22Rv1 (cell line): ENCODE measurements at regions not wholly inside any gene's neighbourhood (a gene's known extent, or its start where the extent isn't known, plus 50 kb on each side); places are given as distances from the start of the nearest gene placed in this dataset.

Experiments
- H3K27ac ChIP-seq: fragments of 450-650 bp; 2 replicates; pipeline ENCODE4 v1.5.1; 2017
- ZFX ChIP-seq: fragments of 450-650 bp; IDR thresholded peaks from 2 replicates; pipeline ENCODE4 v1.6.1; 2017; ENCODE audit warnings: antibody characterized with exemption, borderline replicate concordance
- TF ChIP-seq, protein P1 (sequence below): fragments of 450-650 bp; IDR thresholded peaks from 2 replicates; pipeline ENCODE4 v1.5.1; 2017; ENCODE audit warnings: mild to moderate bottlenecking

DNA sequence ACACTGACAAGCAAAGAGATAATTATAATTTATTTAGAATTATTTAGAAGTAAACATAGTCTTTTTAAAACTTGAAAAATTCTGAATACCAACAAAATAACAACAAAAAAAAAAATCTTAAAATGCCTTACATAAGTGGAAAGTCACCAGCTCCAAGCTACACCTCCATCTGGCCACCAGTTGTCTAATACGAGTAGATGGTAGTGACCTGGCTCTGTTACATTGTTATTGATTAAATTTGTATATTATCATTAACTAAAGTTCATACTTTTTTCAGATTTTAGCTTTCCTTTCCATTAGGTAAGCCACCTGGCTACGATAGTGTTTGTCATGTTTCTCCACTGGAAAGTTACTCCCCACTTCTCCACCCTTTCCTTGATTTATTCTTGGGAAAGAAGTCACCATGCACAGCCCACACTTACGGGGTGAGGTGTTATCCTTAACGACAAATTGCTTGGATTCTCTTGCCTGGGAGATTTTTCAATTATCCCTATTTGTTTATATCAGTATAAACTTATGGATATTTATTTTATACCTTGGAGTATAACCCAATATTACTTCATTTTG lies 464.5 kb upstream of the CHAC2 start:
- no peak for TF ChIP-seq ZFX
- TF ChIP-seq, protein P1, sequence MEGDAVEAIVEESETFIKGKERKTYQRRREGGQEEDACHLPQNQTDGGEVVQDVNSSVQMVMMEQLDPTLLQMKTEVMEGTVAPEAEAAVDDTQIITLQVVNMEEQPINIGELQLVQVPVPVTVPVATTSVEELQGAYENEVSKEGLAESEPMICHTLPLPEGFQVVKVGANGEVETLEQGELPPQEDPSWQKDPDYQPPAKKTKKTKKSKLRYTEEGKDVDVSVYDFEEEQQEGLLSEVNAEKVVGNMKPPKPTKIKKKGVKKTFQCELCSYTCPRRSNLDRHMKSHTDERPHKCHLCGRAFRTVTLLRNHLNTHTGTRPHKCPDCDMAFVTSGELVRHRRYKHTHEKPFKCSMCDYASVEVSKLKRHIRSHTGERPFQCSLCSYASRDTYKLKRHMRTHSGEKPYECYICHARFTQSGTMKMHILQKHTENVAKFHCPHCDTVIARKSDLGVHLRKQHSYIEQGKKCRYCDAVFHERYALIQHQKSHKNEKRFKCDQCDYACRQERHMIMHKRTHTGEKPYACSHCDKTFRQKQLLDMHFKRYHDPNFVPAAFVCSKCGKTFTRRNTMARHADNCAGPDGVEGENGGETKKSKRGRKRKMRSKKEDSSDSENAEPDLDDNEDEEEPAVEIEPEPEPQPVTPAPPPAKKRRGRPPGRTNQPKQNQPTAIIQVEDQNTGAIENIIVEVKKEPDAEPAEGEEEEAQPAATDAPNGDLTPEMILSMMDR, result no peak
- no peak overlapping the region for H3K27ac ChIP-seq

DNA sequence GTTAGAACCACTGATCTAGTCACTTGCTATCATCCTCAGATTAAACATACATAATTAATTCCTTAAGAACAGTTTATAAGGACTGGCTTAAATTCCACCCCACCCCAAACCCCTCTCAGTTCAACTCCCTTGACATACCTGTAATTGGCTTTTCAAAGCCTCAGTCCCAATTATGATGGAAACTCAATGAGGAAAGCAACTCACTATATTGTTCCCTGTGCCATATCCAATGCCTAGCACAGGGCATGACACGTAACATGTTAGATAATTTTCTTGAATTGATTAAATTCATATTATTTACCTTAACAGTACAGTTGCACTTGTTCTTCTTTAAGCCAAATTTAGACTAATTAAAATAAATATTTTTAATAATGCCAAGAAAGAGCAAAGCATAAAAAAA lies 465.1 kb upstream of the CHAC2 start:
- no peak overlapping the region for H3K27ac ChIP-seq
- TF ChIP-seq ZFX, result no peak
- TF ChIP-seq, protein P1, result no peak

DNA sequence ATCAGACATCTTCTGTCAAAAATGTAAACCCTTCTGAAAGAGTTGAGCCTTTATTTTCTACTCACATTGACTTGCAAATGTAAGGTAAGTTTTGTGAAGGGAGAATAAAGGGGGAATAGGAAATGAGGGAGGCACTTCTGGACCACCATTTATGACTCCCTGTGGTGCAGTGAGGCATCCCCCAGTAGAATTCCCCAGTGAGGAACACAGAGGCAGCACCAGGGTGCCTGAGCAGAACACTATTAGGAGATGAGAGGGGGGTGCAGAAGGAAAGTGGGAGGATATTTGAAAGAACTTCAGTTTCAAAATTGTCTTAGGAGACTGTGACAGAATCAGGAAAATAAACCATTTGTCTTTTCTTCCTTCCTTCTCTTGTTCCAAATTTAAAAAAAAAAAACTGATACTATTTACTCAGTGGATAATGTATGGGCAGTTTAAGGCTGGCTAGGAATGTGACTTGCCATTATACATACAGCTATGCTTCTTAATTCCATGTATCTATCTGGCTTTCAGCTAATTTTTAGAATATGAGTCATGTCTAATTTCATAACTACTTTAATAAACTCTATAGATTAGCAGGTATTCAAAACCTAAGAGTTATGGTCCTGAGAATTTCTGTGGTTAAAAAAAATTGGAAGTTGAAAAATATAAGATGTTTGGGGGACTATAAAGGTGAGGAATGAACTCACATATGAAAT lies 478.1 kb upstream of the CHAC2 start:
- no peak for TF ChIP-seq ZFX
- TF ChIP-seq, protein P1, result no peak
- no peak overlapping the region for H3K27ac ChIP-seq

DNA sequence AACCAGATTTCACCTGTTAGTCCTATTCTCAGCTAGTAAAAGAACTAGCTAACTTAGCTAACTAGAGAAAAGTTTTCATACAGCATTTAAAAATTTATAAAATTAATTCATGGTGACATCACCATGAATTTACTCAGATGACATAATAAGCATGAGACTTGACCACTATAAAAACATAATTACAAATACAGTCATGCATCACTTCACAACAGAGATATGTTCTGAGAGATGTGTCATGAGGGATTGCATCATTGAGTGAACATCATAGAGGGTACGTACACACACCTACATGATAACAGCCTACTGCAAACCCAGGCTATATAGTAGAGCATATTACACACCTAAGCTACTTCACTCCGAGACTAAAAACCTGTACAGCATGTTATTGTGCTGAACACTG lies 481.3 kb upstream of the CHAC2 start:
- no peak overlapping the region for H3K27ac ChIP-seq
- no peak for TF ChIP-seq ZFX
- TF ChIP-seq, protein P1, result no peak

DNA sequence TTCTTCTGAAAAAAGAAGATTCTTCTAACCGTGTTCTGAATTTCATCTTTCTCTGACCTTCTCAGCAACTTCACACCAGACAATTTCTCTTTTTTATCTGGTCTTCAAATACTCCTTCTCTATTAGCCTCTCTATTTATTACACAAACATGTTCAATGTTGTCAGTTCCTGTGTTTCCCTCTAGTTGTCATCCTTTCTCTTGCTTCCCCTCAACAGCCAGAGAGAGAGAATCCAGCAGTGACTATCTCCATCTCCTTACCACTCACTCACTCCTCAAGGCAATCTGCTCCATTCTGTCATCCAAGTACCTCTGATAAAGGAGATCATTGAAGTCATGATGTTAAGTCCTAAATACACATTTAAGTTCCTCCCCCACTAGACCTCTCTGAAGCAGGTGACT lies 491.9 kb upstream of the CHAC2 start:
- H3K27ac ChIP-seq, result no peak overlapping the region
- TF ChIP-seq, protein P1, result no peak
- no peak for TF ChIP-seq ZFX

DNA sequence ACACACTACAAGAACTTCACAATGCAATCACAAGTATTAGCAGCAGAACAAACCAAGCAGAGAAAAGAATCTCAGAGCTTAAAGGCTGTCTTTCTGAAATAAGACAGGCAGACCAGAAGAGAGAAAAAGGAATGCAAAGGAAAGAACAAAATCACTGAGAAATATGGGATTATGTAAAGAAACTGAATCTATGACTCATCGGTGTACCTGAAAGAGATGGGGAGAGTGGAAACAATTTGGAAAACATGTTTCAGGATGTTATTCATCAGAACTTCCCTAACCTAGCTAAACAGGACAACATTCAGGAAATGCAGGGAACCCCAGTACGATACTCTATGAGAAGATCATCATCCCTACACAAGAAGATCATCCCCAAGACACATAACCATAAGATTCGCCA lies 499.0 kb upstream of the CHAC2 start:
- no peak overlapping the region for H3K27ac ChIP-seq
- no peak for TF ChIP-seq ZFX
- TF ChIP-seq, protein P1, result no peak

DNA sequence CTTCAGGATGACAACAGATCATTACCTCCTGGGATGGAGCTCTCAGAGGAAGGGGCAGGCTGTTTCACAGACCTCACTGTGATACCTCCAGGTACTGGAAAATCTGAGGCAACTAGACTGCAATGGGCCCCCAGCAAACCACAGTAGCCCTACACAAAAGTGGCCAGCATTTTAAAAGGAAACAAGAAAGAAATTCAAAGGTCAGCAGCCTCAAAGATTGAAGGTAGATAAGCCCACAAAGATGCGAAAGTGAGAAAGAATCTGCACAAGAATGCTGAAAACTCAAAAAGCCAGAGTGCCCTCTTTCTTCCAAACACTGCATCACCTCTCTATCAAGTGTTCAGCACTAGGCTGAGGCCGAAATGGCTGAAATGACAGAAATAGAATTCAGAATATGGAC lies 499.5 kb upstream of the CHAC2 start:
- H3K27ac ChIP-seq, result no peak overlapping the region
- TF ChIP-seq, protein P1, result no peak
